HG03558 (cell line): ENCODE measurements at regions not wholly inside any gene's neighbourhood (a gene's known extent, or its start where the extent isn't known, plus 50 kb on each side); places are given as distances from the start of the nearest gene placed in this dataset.

Experiments used
- ATAC-seq: cut with Tn5 transposase; IDR thresholded peaks from one replicate; pipeline ENCODE4 v1.9.1; 2021; ENCODE audit warnings: moderate number of reproducible peaks; ENCODE audit not compliant: unreplicated experiment; ENCODE audit errors: extremely low read depth

GRCh38 chr5:145226726-145227125 is 608.4 kb downstream of the PRELID2 start:
- no peak for ATAC-seq

- ATAC-seq, result no peak
These were observed 609.6 kb downstream of the PRELID2 start for GRCh38 chr5:145225529-145225928.

GRCh38 chr5:145223582-145223981 is 611.6 kb downstream of the PRELID2 start:
- no peak for ATAC-seq

- ATAC-seq, result no peak
These were observed 612.5 kb downstream of the PRELID2 start for GRCh38 chr5:145222622-145223021.

GRCh38 chr5:145221416-145221815 is 613.7 kb downstream of the PRELID2 start:
- no peak for ATAC-seq

- no peak for ATAC-seq
These were observed 614.7 kb downstream of the PRELID2 start for GRCh38 chr5:145220481-145220880.

- no peak for ATAC-seq
These were observed 616.2 kb downstream of the PRELID2 start for GRCh38 chr5:145218982-145219381.

- ATAC-seq, result no peak
These were observed 617.1 kb downstream of the PRELID2 start for GRCh38 chr5:145218019-145218418.

GRCh38 chr5:145210020-145210419 is 625.1 kb downstream of the PRELID2 start:
- no peak for ATAC-seq

- ATAC-seq, result no peak
These were observed 629.6 kb downstream of the PRELID2 start for GRCh38 chr5:145205546-145205945.

- no peak for ATAC-seq
These were observed 630.4 kb downstream of the PRELID2 start for GRCh38 chr5:145204743-145205142.

GRCh38 chr5:145203193-145203592 is 631.9 kb downstream of the PRELID2 start:
- no peak for ATAC-seq

GRCh38 chr5:145198525-145199260 is 636.4 kb downstream of the PRELID2 start:
- ATAC-seq, result no peak

GRCh38 chr5:145189746-145190145 is 645.4 kb downstream of the PRELID2 start:
- ATAC-seq, result no peak

- no peak for ATAC-seq
These were observed 654.8 kb downstream of the PRELID2 start for GRCh38 chr5:145180371-145180770.

- ATAC-seq, result no peak
These were observed 656.3 kb downstream of the PRELID2 start for GRCh38 chr5:145178641-145179523.

GRCh38 chr5:145176041-145176440 is 659.1 kb downstream of the PRELID2 start:
- no peak for ATAC-seq

- ATAC-seq, result no peak
These were observed 669.0 kb downstream of the PRELID2 start for GRCh38 chr5:145166110-145166509.

- no peak for ATAC-seq
These were observed 671.3 kb downstream of the PRELID2 start for GRCh38 chr5:145163876-145164275.

GRCh38 chr5:145162626-145163025 is 672.5 kb downstream of the PRELID2 start:
- no peak for ATAC-seq

- ATAC-seq, result no peak
These were observed 673.8 kb downstream of the PRELID2 start for GRCh38 chr5:145161391-145161790.
